Body of pancreas (tissue), 4 donors: ENCODE measurements at regions not wholly inside any gene's neighbourhood (a gene's known extent, or its start where the extent isn't known, plus 50 kb on each side); places are given as distances from the start of the nearest gene placed in this dataset.

Experiments used
- CTCF ChIP-seq, 7 experiments: fragments of 450-650 bp in 4 of 7; fragments of 200-600 bp in 3 of 7; sonication (generic) in 3 of 7; IDR thresholded peaks; one replicate each; pipeline ENCODE4 v1.5.1; 2016 to 2019; ENCODE audit warnings: antibody characterized with exemption in 7 of 7
- POLR2A ChIP-seq, 3 donors: fragments of 450-650 bp; IDR thresholded peaks; one replicate each; pipeline ENCODE4 v1.6.1; 2016; ENCODE audit warnings: antibody characterized with exemption in 3 of 3, mild to moderate bottlenecking in 2 of 3

- no peak for TF ChIP-seq CTCF (IDR thresholded peaks at IDR 0.05)
- no peak for TF ChIP-seq POLR2A (IDR thresholded peaks at IDR 0.05)
These were observed 60.8 kb upstream of the GDF10 start for GRCh38 chr10:47239211-47239610.
